GM10248 (cell line): ENCODE measurements at regions not wholly inside any gene's neighbourhood (a gene's known extent, or its start where the extent isn't known, plus 50 kb on each side); places are given as distances from the start of the nearest gene placed in this dataset.

ENCODE experiments used
- CTCF ChIA-PET: fragments of 300-600 bp; sonication (Branson Sonifier 250); formaldehyde crosslinking; extraction: SDS; loops from one replicate; lab custom pipeline; 2021; ENCODE audit warnings: antibody characterized with exemption; lab: Yijun Ruan, JAX
- POLR2A ChIA-PET: fragments of 350-650 bp; sonication (Branson Sonifier 250); formaldehyde crosslinking; extraction: SDS; loops from one replicate; lab custom pipeline; 2020; ENCODE audit warnings: antibody characterized with exemption; lab: Yijun Ruan, JAX
- DNase-seq: peaks from one replicate; pipeline ENCODE4 v3.0.0; 2012; ENCODE audit errors: extremely low spot score
- TF ChIP-seq, protein P1 (sequence below): IDR thresholded peaks from 2 replicates; pipeline ENCODE4 v1.5.1; 2012; ENCODE audit warnings: mild to moderate bottlenecking, low read depth; ENCODE audit errors: extremely low read depth, missing control alignments, control extremely low read depth

DNA sequence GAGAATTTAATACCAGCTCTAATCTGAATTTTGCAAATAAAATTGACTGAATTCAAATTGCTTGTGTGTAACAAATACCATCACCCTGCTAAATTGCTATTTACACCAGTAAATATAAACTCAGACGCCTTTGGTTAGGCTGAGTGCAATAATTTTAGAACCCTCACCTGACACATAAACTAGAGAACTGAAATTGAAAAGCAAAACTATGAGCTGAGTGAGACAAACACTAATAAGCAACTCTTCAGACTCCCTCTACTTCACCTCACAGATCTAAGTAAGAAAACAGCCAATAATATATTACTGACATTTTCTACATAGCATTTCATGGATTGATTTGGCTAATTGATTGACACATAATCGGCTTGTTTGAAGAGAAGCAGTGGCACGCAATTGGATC is 621.2 kb downstream of the REEP3 start:
- ChIA-PET CTCF (interaction anchor here (1.1 to 1.7 kb wide), 4 partner anchors 13 to 37 kb away, joined by 3 to 4 read pairs (median 3); no protein-coding TSS in a partner anchor), POLR2A (no interaction called here)
- TF ChIP-seq, protein P1, sequence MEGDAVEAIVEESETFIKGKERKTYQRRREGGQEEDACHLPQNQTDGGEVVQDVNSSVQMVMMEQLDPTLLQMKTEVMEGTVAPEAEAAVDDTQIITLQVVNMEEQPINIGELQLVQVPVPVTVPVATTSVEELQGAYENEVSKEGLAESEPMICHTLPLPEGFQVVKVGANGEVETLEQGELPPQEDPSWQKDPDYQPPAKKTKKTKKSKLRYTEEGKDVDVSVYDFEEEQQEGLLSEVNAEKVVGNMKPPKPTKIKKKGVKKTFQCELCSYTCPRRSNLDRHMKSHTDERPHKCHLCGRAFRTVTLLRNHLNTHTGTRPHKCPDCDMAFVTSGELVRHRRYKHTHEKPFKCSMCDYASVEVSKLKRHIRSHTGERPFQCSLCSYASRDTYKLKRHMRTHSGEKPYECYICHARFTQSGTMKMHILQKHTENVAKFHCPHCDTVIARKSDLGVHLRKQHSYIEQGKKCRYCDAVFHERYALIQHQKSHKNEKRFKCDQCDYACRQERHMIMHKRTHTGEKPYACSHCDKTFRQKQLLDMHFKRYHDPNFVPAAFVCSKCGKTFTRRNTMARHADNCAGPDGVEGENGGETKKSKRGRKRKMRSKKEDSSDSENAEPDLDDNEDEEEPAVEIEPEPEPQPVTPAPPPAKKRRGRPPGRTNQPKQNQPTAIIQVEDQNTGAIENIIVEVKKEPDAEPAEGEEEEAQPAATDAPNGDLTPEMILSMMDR = no peak
- no peak for DNase-seq

DNA sequence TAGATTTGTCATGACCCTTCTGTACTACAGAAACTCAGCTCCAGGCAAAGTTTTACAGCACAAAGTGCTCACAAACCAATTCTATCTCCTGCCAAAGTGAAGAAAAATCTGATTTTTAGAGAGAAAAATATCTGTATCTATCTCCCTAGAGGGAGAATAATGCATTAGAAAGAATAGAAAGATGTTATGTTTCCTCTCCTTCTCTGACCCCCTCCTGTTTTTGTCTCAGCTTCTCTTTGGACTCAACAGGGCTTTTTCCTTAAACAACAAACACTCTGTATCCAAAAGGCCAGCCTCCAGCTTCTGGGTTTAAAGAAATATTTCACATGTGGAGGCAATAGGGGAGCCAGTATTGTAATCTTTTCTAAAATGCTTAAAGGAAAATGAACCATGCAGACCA is 627.4 kb downstream of the REEP3 start:
- POLR2A ChIA-PET = no interaction called here
- CTCF ChIA-PET = interaction anchor here (0.9 kb wide), 1 partner anchor 13 kb away, joined by 3 read pairs; no protein-coding TSS in a partner anchor
- no peak for DNase-seq
- TF ChIP-seq, protein P1 = no peak

DNA sequence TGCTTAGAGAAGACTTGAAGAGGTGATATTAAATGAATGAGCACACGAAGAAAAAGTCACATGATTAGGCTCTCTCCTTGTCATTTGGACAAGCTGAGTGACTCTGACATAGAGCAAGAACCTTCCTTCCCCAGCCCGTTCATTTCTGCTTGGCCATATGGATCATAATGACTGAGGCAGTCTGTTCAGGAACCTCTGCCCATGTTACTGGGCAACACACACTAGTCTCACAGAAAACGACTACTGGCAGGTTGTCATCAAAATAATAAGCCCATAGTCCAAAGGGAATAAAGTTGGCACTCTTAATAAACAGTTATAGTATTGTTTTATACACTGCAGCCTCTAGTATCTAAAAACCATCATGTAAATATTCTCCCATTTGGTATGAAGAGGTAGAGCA is 635.0 kb downstream of the REEP3 start:
- no peak for DNase-seq
- POLR2A ChIA-PET = no interaction called here
- TF ChIP-seq, protein P1 = no peak
- CTCF ChIA-PET = no interaction called here

DNA sequence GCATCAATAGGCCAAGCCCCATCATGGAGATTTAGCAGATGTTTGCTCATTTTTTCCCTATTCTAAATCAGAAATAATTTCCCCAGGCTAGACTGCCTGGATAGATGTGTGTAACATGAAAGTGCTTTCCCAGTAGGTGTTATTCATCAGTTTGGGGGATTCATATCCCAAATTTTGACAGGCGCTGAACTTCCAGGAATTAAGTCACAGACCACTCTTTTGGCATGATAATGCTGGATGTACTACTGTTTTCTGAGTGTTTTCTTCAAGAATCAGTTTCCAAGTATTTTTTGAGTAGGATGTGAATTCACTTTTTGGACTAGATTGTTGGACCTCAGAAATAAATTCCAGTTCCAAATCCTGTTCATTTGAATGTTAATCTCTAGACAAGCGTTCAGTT is 637.4 kb downstream of the REEP3 start:
- TF ChIP-seq, protein P1 = no peak
- DNase-seq = no peak
- ChIA-PET POLR2A (no interaction called here), CTCF (interaction anchor here (0.9 kb wide), 1 partner anchor 13 kb away, joined by 3 read pairs; no protein-coding TSS in a partner anchor)

DNA sequence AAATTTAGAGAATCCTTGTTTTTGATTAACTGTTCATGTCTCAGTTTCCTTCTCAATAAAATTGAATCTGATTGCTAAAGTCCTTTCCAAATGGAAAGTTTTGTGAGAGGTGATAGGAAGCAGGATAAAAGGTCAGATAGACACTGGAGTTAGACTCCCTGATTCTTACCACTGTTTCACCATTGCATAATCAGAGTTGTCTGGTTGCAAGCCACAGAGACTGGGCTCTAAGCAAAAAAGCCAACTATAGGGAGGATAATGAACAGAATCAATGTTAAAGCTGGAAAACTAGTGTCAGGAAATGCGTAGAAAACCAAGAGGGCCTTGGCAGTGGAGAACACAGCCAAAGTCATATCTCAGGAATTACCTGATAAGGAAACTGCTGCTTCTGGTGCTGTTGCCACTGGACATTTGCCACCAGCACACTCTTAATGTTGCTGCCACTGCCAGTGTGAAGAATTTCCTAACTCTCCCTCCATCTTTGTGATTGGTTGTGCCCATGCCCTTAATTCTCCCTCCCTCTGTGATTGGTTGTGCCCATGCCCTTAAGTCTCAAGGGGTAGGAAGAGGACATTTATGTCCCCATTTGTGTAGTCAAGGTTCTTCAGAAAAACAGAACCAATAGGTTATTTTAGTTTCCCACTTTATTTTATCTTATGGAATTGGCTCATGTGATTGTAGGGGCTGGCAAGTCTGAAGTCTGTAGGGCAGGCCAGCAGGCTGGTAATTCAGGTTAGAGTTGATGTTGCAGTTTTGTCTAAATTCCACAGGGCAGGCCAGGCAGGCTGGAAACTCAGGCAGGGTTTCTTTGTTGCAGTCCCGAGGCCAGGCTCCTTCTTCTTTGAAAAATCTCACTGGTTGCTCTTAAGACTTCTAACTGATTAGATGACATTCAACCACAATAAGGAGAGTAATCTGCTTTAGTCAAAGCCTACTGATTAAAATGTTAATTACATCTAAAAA is 639.0 kb downstream of the REEP3 start:
- DNase-seq = no peak
- POLR2A ChIA-PET = no interaction called here
- CTCF ChIA-PET = no interaction called here
- TF ChIP-seq, protein P1 = no peak

DNA sequence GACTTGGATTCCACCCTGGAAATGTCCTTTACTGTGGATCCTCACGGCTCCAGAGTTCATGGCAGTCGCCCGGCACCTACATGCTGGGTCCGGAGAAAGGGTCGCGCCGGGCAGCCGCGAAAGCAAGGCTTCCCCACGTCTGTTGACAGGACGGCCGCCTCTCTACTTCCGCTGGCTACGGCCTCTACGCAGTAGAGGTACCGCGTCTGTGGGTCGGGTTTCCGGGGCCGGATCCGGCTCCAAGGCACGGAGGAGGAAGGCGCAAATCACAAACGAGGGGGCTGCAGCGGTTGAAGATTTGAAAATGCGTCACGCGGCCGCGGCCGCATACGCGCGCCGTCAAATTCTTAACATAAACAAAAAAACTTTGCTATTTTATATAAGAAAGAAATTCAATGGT is 649.6 kb downstream of the REEP3 start:
- CTCF ChIA-PET = no interaction called here
- TF ChIP-seq, protein P1 = no peak
- POLR2A ChIA-PET = no interaction called here
- no peak for DNase-seq
